ENCODE measurements at regions not wholly inside any gene's neighbourhood (a gene's known extent, or its start where the extent isn't known, plus 50 kb on each side); places are given as distances from the start of the nearest gene placed in this dataset.
"Not testable (repeated sequence)": the region's sequence is repeated elsewhere in the genome, so short reads cannot be mapped to it uniquely, and the experiment has no call there.

DNA sequence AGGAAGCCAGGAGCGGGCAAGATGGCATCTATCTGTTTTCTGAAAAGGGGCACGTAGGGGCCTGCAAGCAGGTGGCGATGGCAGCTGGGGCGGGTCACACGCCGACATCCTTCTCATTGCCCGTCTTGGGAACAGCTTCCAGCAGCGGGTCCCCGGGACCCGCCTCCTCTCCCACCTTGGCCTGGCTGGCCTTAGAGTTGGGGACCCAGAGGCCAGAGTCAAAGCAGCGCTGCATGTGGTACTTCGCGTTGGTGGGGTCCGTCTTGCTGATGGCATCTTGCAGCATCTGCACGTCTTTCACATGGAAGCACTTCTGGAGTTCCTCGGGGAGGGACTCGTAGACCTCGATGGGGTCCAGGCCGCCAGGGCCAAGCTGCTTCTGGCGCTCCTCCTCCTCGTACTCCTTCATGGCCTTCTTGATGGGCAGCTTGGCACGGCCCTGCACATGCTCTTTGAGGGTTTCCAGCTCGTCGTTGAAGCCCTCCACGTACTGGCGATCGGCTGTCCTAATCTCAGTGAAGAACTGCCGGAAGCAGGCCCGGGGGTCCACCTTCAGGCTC, 127.6 kb upstream of the CLINT1 start:
- intact Hi-C loops (cut with micrococcal nuclease): no loop called here
- peaks cover 3% of the 10 kb centered on the region for H3K27me3 Mint-ChIP-seq
- no peaks in the 10 kb centered on the region for H3K36me3 Mint-ChIP-seq (ENCODE audit: low read depth)

DNA sequence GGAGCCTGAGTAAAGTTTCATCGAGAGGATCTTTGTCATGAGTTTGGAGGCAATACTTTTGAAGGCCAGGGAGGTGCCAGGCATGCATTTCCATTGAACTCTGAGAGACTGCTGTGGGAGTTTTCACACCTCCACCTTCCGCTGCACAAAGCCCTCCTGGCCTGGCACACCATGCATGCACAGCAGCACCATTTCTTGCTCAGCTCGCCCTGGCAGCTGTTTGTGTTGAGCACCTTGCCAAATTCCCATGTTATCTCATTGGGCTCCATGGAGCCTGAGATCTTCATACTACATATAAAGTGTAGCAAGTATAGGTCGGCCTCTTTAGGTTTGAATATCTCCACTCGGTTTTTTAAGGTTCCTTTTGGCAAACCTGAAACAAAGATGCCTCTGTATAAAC, 125.7 kb upstream of the CLINT1 start:
- no peak overlapping the region for H3K4me3 Mint-ChIP-seq
- H3K4me1 Mint-ChIP-seq (ENCODE audit: low read depth): no peaks in the 10 kb centered on the region
- H3K9me3 Mint-ChIP-seq: no peaks in the 10 kb centered on the region
- H3K36me3 Mint-ChIP-seq (ENCODE audit: low read depth): no peaks in the 10 kb centered on the region
- no peaks in the 10 kb centered on the region for H3K27me3 Mint-ChIP-seq
- intact Hi-C loops (cut with micrococcal nuclease): no loop called here
- H3K27ac Mint-ChIP-seq: no peak overlapping the region

More for the DNA sequence above, 127.6 kb upstream of the CLINT1 start:
- Mint-ChIP-seq H3K27ac (no peak overlapping the region), H3K4me1 (ENCODE audit: low read depth) (no peaks in the 10 kb centered on the region), H3K9me3 (no peaks in the 10 kb centered on the region), H3K4me3 (no peak overlapping the region)

DNA sequence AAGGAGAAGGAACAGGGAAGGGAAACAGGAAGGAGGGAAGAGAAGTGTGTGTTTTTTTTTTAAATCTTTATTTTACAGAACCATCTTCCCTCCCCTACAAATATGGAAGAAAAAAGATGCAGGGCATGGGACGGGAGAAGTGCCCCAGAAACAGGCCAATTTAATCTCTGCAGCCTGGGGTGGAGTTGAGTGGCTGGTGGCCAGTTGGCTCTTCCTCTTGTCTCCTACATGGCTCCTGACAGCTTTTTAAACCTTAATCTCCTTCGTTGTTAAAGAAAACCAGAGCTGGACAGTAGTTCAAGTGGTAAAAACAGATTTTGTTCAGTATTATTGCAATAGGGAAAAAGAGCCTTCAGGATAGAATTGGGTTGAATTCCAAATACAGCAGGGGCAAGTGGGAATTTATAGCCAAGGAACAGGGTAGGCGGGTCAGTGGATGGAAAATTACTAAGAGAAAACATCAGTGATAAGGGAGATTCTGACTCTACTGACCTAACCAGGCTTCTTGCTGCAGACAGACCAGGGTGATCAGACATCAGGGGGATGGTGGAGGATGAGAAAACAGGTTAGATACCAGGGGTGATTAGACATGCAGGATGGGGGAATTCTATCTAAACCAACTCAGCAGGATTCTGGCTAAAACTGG, 125.1 kb upstream of the CLINT1 start:
- H3K4me1 Mint-ChIP-seq (ENCODE audit: low read depth): no peaks in the 10 kb centered on the region
- H3K27me3 Mint-ChIP-seq: no peaks in the 10 kb centered on the region
- no peak overlapping the region for H3K27ac Mint-ChIP-seq
- no peak overlapping the region for H3K4me3 Mint-ChIP-seq
- H3K36me3 Mint-ChIP-seq (ENCODE audit: low read depth): no peaks in the 10 kb centered on the region
- no peaks in the 10 kb centered on the region for H3K9me3 Mint-ChIP-seq
- intact Hi-C loops (cut with micrococcal nuclease): no loop called here

DNA sequence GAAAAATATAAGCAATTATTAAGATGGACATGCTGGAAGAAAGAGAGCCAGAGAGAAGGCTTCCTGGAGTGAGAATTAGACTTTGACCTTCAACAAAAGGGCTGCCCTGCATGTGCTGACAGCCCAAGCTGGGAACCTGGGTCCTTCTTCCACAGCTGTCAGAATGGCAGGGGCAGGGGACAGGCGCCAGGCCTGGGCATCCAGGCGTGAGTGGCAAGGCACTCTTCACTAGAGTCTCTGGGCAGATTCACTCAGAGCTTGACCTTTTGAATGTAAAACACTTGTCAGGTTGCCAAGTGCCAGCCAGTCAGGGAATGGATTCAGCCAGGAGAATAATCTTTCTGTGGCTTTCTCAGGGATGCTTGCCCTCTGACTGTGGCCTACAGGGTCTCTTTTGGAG, 119.1 kb upstream of the CLINT1 start:
- no peak overlapping the region for H3K4me3 Mint-ChIP-seq

DNA sequence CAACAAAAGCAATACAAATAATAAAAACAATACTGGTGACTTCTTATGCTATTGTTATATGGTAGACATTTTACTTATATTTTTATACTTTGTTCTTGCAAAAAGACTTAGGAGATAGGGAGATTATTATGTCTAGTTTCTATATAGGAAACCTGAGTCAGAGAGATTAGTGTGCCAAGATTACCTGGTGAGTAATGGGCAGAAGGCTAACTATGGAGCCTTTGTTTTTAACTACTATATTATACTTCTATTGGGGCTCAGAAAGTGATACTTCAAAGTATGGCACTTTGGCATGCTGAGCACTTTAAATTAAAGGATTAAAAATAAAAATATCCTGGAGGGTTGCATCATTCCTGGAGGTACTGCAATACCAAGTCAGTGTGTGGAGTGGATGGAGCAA, 117.5 kb upstream of the CLINT1 start:
- H3K36me3 Mint-ChIP-seq (ENCODE audit: low read depth): no peaks in the 10 kb centered on the region
- no peak overlapping the region for H3K27ac Mint-ChIP-seq
- intact Hi-C loops (cut with micrococcal nuclease): no loop called here
- H3K4me3 Mint-ChIP-seq: no peak overlapping the region
- H3K27me3 Mint-ChIP-seq: peaks cover 3% of the 10 kb centered on the region
- peaks cover 5% of the 10 kb centered on the region for H3K4me1 Mint-ChIP-seq (ENCODE audit: low read depth)
- H3K9me3 Mint-ChIP-seq: no peaks in the 10 kb centered on the region

More for the DNA sequence above, 119.1 kb upstream of the CLINT1 start:
- Mint-ChIP-seq H3K27me3 (peaks cover 3% of the 10 kb centered on the region), H3K27ac (no peak overlapping the region), H3K36me3 (ENCODE audit: low read depth) (no peaks in the 10 kb centered on the region), H3K4me1 (ENCODE audit: low read depth) (peaks cover 5% of the 10 kb centered on the region), H3K9me3 (no peaks in the 10 kb centered on the region)
- intact Hi-C loops (cut with micrococcal nuclease): no loop called here

DNA sequence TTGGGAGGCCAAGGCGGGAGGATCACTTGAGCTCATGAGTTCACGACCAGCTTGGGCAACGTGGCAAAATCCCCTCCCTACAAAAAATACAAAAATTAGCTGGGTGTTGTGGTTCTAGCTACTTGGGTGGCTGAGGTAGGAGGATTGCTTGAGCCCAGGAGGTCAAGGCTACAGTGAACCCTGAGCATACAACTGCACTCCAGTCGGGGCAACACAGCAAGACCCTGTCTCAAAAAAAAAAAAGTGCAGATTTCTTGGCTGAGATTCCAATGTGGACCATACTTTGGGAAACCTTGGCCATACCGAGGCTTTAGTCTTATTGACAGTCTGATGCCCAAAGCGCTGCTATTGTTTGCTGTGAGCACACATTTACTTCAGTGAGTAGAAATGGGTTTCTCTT, 113.6 kb upstream of the CLINT1 start:
- H3K36me3 Mint-ChIP-seq (ENCODE audit: low read depth): no peaks in the 10 kb centered on the region
- peaks cover 5% of the 10 kb centered on the region for H3K4me1 Mint-ChIP-seq (ENCODE audit: low read depth)
- no peak overlapping the region for H3K4me3 Mint-ChIP-seq
- H3K27ac Mint-ChIP-seq: no peak overlapping the region
- intact Hi-C loops (cut with micrococcal nuclease): no loop called here
- no peaks in the 10 kb centered on the region for H3K9me3 Mint-ChIP-seq
- H3K27me3 Mint-ChIP-seq: peaks cover 3% of the 10 kb centered on the region

DNA sequence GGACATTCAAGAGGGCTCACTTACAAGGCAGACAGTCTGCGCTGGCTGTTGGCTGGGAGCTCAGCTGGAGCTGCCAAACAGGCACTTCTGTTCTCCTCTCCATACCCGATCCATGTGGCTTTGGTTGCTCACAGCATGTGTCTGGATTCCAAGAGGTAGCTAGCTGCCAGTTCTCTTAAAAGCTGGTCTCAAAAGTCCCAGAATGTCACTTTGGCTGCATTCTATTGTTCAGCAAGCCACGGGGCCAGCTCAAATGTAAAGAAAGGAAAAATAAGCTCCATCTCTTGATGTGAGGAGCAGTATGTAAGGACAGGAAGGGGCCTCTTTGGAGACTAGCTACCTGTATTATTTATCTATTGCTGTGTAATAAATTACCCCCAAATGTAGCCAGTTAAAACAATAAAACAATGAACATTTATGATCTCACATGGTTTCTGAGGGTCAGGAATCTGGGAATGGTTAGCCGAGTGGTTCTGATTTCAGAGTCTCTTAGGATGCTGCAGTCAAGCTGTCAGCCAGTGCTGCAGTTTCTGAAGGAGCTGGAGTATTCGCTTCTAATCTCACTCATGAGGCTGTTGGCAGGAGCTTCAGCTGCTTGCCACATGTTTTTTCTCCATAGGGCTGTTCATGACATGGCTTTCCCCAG, 112.7 kb upstream of the CLINT1 start:
- H3K36me3 Mint-ChIP-seq (ENCODE audit: low read depth): no peaks in the 10 kb centered on the region
- no peak overlapping the region for H3K27ac Mint-ChIP-seq
- intact Hi-C loops (cut with micrococcal nuclease): no loop called here
- H3K4me1 Mint-ChIP-seq (ENCODE audit: low read depth): peaks cover 5% of the 10 kb centered on the region
- H3K9me3 Mint-ChIP-seq: no peaks in the 10 kb centered on the region
- H3K4me3 Mint-ChIP-seq: no peak overlapping the region
- peaks cover 3% of the 10 kb centered on the region for H3K27me3 Mint-ChIP-seq

DNA sequence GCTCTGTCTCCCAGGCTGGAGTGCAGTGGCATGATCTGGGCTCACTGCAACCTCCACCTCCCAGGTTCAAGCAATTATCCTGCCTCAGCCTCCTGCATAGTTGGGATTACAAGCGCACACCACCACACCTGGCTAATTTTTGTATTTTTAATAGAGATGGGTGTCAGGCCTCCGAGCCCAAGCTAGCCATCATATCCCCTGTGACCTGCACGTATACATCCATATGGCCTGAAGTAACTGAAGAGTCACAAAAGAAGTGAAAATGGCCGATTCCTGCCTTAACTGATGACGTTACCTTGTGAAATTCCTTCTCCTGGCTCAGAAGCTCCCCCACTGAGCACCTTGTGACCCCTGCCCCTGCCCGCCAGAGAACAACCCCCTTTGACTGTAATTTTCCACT, 109.6 kb upstream of the CLINT1 start:
- H3K9me3 Mint-ChIP-seq; H3K36me3 Mint-ChIP-seq (ENCODE audit: low read depth); H3K27me3 Mint-ChIP-seq; H3K27ac Mint-ChIP-seq; H3K4me1 Mint-ChIP-seq (ENCODE audit: low read depth); H3K4me3 Mint-ChIP-seq; intact Hi-C loops (cut with micrococcal nuclease): not testable (repeated sequence)

DNA sequence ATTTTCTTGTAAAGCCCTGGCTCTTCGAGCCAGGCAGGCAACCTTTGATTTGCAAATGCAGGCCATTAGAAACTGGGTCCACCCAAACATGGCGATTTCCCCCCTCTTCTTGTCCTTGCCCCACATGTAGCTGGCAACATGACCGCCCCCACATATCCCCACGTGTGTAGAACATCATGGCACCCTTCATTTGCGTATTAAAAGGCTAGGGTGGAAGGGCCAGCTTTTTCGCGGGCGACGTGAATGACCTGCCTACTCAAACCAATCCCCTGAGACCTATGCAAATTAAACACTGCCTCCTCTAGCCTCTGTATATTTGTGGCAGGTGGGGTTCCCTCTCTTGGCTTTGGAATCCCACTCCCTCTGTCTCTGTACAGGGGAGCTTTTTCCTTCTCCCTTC, 107.0 kb upstream of the CLINT1 start:
- Mint-ChIP-seq H3K36me3 (ENCODE audit: low read depth) (no peaks in the 10 kb centered on the region), H3K4me3 (no peak overlapping the region)

DNA sequence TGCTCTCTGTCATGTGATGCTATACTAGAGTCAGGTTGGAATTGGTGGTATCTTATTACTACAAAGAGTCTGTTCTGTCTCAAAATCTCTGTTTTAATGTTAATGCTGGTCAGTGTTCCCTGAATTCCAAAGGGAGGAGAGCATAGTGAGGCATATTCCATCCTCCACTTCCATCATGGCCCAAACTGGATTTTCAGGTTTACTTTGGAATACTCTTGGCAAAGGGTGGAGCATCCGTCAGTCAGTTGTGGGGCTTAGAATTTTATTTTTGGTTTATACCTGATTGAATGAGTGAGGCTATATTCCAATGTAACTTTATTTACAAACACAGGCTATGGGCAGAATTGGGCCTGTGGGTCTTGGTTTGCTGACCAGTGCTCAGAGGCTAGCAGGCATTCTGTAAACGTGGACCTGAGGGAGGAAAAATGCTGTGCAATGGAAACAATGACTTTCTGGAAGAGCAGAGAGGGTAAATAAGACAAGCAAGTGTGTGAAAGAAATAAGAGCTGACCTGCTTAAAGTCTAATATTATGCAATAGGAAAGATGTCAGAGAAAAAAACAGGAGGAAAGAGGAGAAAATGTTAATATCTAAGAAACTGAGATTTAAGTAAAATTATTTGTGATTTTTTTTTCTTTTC, 106.2 kb upstream of the CLINT1 start:
- no peak overlapping the region for H3K27ac Mint-ChIP-seq
- H3K36me3 Mint-ChIP-seq (ENCODE audit: low read depth): no peaks in the 10 kb centered on the region
- intact Hi-C loops (cut with micrococcal nuclease): no loop called here
- no peaks in the 10 kb centered on the region for H3K4me1 Mint-ChIP-seq (ENCODE audit: low read depth)
- H3K4me3 Mint-ChIP-seq: no peak overlapping the region
- H3K27me3 Mint-ChIP-seq: no peaks in the 10 kb centered on the region
- no peaks in the 10 kb centered on the region for H3K9me3 Mint-ChIP-seq

More for the DNA sequence above, 107.0 kb upstream of the CLINT1 start:
- intact Hi-C loops (cut with micrococcal nuclease): no loop called here
- Mint-ChIP-seq H3K27ac (no peak overlapping the region), H3K27me3 (no peaks in the 10 kb centered on the region), H3K4me1 (ENCODE audit: low read depth) (no peaks in the 10 kb centered on the region), H3K9me3 (no peaks in the 10 kb centered on the region)

DNA sequence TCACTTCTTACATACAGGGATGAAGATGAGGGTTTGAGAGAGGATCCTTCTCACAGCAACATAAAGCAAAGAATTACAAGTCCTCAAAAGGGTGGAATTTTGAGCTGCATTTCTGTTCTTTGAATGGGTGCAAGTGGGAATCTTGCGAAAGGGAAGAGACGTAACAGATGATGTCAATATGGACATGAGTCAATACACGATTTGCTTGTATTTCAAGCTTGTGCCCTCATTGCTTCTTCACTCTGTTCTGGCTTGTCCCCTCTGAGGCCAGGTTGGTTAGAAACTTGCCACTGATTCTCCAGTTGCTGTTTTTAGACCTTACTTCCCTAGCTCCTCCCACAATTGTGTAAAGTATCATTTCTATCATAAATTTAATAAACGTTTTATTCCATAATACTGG, 104.8 kb upstream of the CLINT1 start:
- Mint-ChIP-seq H3K27me3 (no peaks in the 10 kb centered on the region), H3K4me1 (ENCODE audit: low read depth) (no peaks in the 10 kb centered on the region), H3K4me3 (no peak overlapping the region), H3K9me3 (no peaks in the 10 kb centered on the region), H3K27ac (no peak overlapping the region), H3K36me3 (ENCODE audit: low read depth) (no peaks in the 10 kb centered on the region)
- intact Hi-C loops (cut with micrococcal nuclease): no loop called here

DNA sequence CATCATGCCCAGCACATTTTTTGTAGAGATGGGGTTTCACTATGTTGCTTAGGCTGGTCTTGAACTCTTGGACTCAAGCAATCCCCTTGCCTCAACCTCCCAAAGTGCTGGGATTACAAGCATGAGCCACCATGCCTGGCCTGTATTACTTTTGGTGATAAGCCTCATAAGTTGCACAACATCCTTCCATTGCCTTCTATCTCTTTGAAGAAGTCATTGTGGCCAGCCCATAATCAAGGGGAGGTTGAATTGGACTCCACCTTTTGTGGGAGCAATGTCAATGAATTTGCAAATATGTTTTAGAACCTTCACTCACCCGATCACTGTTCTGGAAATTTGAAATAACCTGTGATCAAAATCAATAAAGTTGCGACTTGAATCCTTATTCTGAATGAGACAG, 104.3 kb upstream of the CLINT1 start:
- Mint-ChIP-seq H3K27me3 (no peaks in the 10 kb centered on the region), H3K36me3 (ENCODE audit: low read depth) (no peaks in the 10 kb centered on the region), H3K27ac (no peak overlapping the region), H3K4me3 (no peak overlapping the region), H3K4me1 (ENCODE audit: low read depth) (no peaks in the 10 kb centered on the region), H3K9me3 (no peaks in the 10 kb centered on the region)
- intact Hi-C loops (cut with micrococcal nuclease): no loop called here

DNA sequence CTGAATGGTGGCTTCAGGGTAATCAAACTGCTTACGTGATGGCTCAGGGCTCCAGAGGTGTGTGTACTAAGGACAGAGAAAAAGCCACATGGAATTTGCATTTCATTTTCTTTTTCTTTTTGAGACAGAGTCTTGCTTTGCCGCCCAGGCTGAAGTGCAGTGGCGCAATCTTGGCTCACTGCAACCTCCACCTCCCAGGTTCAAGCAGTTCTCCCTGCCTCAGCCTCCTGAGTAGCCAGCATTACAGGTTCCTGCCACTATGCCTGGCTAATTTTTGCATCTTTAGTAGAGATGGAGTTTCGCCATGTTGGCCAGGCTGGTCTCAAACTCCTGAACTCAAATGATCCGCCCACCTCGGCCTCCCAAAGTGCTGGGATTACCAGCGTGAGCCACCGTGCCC, 103.7 kb upstream of the CLINT1 start:
- H3K36me3 Mint-ChIP-seq (ENCODE audit: low read depth); H3K27ac Mint-ChIP-seq; H3K9me3 Mint-ChIP-seq; H3K4me3 Mint-ChIP-seq; H3K27me3 Mint-ChIP-seq; H3K4me1 Mint-ChIP-seq (ENCODE audit: low read depth); intact Hi-C loops (cut with micrococcal nuclease): not testable (repeated sequence)

DNA sequence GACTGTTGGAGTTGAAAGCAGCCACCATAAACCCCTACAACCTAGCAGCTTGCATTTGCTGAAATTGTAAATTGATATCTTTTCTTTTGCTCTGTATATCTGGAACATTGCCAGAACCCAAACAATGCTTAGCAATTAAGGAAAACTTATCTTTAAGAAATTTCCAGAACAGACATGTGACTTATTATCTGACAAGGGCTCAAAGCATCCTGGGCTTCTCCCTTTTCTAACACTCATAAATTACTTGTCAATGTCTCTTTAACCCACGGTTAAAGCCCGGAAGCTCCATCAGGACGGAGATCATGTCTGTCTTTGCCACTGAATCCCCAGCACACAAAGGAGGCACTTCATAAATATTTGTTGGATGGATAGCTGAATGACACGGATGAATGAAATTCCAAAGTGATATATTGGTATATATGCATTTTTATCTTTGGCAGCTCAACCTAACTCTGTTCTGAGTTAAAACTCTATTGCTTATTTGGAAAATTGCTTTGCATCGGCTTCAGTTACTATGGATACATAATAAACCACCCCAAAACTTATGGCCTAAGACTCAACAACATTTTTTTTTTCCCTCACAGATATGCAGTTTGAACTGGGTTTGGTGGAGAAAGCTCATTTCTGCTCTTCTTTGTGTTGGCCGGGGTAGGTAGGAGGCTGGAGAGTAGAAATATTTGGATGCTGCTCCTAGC, 103.1 kb upstream of the CLINT1 start:
- intact Hi-C loops (cut with micrococcal nuclease): no loop called here
- Mint-ChIP-seq H3K36me3 (ENCODE audit: low read depth) (no peaks in the 10 kb centered on the region), H3K4me3 (no peak overlapping the region), H3K4me1 (ENCODE audit: low read depth) (peaks cover 2% of the 10 kb centered on the region), H3K27ac (no peak overlapping the region), H3K9me3 (no peaks in the 10 kb centered on the region), H3K27me3 (no peaks in the 10 kb centered on the region)
